ENCODE measurements at regions not wholly inside any gene's neighbourhood (a gene's known extent, or its start where the extent isn't known, plus 50 kb on each side); places are given as distances from the start of the nearest gene placed in this dataset.

GRCh38 chr1:58096714-58097113 is 449.8 kb downstream of the OMA1 start:
- TF ChIP-seq CTCF (IDR thresholded peaks at IDR 0.05) (no peak), ZFX (IDR thresholded peaks at IDR 0.05; ENCODE audit: borderline replicate concordance) (no peak)

Measured in 22Rv1 (cell line).